ENCODE measurements at regions not wholly inside any gene's neighbourhood (a gene's known extent, or its start where the extent isn't known, plus 50 kb on each side); places are given as distances from the start of the nearest gene placed in this dataset.
"Not testable (repeated sequence)": the region's sequence is repeated elsewhere in the genome, so short reads cannot be mapped to it uniquely, and the experiment has no call there.

DNA sequence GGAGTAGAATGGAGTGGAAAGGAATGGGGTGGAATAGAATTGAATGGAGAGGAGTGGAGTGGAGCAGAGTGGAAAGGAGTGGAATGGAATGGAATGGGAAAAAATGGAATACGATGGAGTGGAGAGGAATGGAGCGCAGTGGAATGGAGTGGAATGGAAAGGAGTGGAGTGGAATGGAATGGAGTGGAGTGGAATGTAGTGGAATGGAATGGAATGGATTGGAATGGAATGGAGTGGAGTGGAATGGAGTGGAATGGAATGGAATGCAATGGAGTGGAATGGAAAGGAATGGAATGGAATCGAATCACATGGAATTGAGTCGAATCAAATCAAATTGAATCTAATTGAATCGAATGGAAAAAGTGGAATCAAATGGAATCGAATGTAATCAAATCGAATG, 1016.1 kb downstream of the CDY1 start:
- no peaks in the 10 kb centered on the region for H3K4me1 ChIP-seq
- no peaks in the 10 kb centered on the region for H3K27me3 ChIP-seq (ENCODE audit: low read depth)
- H3K27ac ChIP-seq: no peak overlapping the region
- no peaks in the 10 kb centered on the region for H3K36me3 ChIP-seq
- DNase-seq: no peak
- H3K4me3 ChIP-seq: no peak overlapping the region
- ATAC-seq: peak in 1 of 2 donors; percentile 66
- H3K9me3 ChIP-seq: no peaks in the 10 kb centered on the region
- intact Hi-C loops (cut with DNase I): no loop called here
- TF ChIP-seq, protein P1, sequence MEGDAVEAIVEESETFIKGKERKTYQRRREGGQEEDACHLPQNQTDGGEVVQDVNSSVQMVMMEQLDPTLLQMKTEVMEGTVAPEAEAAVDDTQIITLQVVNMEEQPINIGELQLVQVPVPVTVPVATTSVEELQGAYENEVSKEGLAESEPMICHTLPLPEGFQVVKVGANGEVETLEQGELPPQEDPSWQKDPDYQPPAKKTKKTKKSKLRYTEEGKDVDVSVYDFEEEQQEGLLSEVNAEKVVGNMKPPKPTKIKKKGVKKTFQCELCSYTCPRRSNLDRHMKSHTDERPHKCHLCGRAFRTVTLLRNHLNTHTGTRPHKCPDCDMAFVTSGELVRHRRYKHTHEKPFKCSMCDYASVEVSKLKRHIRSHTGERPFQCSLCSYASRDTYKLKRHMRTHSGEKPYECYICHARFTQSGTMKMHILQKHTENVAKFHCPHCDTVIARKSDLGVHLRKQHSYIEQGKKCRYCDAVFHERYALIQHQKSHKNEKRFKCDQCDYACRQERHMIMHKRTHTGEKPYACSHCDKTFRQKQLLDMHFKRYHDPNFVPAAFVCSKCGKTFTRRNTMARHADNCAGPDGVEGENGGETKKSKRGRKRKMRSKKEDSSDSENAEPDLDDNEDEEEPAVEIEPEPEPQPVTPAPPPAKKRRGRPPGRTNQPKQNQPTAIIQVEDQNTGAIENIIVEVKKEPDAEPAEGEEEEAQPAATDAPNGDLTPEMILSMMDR (IDR thresholded peaks at IDR 0.05): no peak

- H3K36me3 ChIP-seq; DNase-seq; ATAC-seq; H3K27me3 ChIP-seq (ENCODE audit: low read depth); H3K4me3 ChIP-seq; intact Hi-C loops (cut with DNase I); H3K27ac ChIP-seq; H3K4me1 ChIP-seq: not testable (repeated sequence)
- H3K9me3 ChIP-seq: peaks cover 18% of the 10 kb centered on the region
Measured at GRCh38 chrY:26645856-26646255, 1023.9 kb downstream of the CDY1 start.

DNA sequence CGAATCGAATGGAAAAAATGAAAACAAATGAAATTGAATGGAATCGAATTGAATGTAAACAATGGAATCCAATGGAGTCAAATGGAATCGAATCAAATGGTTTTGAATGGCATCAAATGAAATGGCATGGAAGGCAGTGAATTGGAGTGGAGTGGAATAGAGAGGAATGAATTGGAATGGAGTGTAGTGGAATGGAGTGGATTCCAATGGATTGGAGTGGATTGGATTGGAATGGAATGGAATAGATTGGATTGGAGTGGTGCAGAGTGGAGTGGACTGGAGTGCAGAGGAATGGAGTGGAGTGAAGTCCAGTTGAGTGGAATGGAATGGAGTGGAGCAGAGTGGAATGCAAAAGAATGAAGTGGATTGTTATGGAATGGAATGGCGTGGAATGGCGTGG, 1026.3 kb downstream of the CDY1 start:
- DNase-seq: not testable (repeated sequence)

DNA sequence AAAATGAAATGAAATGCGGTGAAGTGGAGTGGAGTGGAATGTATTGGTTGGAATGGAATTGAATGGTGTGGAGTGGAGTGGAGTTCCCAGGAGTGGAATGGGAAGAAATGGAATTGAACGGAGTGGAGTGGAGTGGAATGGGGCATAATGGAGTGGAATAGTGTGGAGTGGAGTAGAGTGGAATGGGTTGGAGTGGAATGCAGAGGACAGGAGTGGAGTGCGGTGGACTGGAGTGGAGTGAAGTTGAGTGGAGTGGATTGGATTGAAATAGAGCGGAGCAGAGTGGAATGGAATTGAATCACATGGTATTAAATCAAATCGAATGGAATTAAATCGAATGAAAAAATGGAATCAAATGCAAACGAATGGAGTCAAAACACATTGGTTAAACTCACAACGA, 1042.3 kb downstream of the CDY1 start:
- DNase-seq; H3K36me3 ChIP-seq; H3K4me3 ChIP-seq; H3K9me3 ChIP-seq; intact Hi-C loops (cut with DNase I); H3K27ac ChIP-seq; H3K27me3 ChIP-seq (ENCODE audit: low read depth); H3K4me1 ChIP-seq: not testable (repeated sequence)
- peak in 1 of 2 donors; percentile 63 for ATAC-seq

More for the DNA sequence above, 1026.3 kb downstream of the CDY1 start:
- H3K27me3 ChIP-seq (ENCODE audit: low read depth); intact Hi-C loops (cut with DNase I); H3K36me3 ChIP-seq; H3K4me1 ChIP-seq; H3K4me3 ChIP-seq; ATAC-seq; H3K27ac ChIP-seq: not testable (repeated sequence)
- peaks cover 18% of the 10 kb centered on the region for H3K9me3 ChIP-seq

GRCh38 chrY:26666691-26667090, 1044.8 kb downstream of the CDY1 start:
- intact Hi-C loops (cut with DNase I); H3K4me1 ChIP-seq; H3K36me3 ChIP-seq; H3K27ac ChIP-seq; H3K4me3 ChIP-seq; DNase-seq; H3K27me3 ChIP-seq (ENCODE audit: low read depth): not testable (repeated sequence)
- peak in 1 of 2 donors; percentile 53 for ATAC-seq
- H3K9me3 ChIP-seq: peaks cover 25% of the 10 kb centered on the region

DNA sequence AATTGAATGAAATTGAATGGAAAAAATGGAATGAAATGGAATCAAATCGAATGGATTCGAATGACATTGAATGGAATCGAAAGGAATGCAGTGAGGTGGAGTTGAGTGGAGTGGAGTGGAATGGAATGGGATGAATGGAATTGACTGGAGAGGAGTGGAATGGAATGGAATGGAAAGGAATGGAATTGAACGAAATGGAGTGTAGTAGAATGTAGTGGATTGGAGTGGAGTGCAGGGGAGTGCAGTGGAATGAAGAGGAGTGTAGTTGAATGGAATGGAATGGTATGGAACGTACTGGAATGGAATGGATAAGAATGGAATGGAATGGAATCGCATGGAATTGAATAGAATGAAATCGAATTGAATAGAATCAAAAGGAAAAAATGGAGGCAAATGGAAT, 1047.3 kb downstream of the CDY1 start:
- H3K4me1 ChIP-seq; H3K36me3 ChIP-seq; H3K27ac ChIP-seq; H3K27me3 ChIP-seq (ENCODE audit: low read depth); intact Hi-C loops (cut with DNase I); DNase-seq; ATAC-seq; H3K4me3 ChIP-seq: not testable (repeated sequence)
- H3K9me3 ChIP-seq: peaks cover 23% of the 10 kb centered on the region

DNA sequence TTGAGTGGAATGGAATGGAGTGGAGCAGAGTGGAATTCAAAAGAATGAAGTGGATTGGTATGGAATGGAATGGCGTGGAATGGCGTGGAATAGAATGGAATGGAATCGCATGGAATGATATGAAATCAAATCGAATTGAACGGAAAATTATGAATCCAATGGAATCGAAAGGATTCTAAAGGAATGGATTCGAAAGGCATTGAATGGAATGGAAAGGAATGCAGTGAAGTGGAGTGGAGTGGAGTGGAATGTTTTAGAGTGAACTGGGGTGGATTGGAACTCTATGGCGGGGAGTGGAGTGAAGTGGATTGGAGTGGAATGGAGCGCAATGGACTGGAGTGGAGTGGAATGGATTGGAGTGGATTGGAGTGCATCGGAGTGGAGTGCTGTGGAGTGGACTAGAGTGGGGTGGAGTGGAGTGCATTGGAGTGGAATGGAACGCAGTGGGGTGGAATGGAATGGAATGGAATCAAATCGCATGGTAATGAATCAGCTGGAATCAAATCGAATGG, 1048.5 kb downstream of the CDY1 start:
- peak; percentile 41 for DNase-seq
- not testable (repeated sequence) for H3K36me3 ChIP-seq
- ATAC-seq: peak in 1 of 2 donors; percentile 87

DNA sequence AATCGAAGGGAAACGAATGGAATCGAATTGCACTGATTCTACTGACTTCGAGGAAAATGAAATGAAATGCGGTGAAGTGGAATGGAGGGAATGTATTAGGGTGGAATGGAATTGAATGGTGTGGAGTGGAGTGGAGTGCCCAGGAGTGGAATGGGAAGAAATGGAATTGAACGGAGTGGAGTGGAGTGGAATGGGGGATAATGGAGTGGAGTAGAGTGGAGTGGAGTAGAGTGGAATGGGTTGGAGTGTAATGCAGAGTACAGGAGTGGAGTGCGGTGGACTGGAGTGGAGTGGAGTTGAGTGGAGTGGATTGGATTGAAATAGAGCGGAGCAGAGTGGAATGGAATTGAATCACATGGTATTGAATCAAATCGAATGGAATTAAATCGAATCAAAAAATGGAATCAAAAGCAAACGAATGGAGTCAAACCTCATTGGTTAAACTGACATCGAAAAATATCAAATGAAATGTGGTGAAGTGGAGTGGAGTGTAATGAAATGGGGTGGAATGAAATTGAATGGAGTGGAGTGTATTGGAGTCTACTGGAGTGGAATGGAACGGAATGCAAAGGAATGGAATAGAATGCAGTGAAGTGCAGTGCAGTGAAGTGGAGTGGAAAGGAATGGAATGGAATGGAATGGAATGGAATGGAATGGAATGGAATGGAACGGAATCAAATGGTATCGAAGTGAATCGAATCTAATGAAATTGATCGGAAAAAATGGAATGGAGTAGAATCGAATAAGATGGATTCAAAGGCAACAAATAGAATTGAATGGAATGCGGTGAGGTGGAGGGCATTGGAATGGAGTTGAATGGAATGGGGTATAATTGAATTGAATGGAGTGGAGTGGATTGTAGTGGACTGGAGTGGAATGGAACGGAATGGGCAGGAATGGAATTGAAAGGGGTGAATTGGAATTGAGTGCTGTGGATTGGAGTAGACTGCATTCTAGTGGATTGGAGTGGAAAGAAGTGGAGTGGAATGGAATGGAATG, 1049.3 kb downstream of the CDY1 start:
- DNase-seq: peak; percentile 57

More for the DNA sequence above, 1048.5 kb downstream of the CDY1 start:
- H3K4me3 ChIP-seq; H3K27me3 ChIP-seq (ENCODE audit: low read depth); intact Hi-C loops (cut with DNase I); H3K4me1 ChIP-seq; H3K27ac ChIP-seq: not testable (repeated sequence)
- H3K9me3 ChIP-seq: peaks cover 23% of the 10 kb centered on the region

More for the DNA sequence above, 1049.3 kb downstream of the CDY1 start:
- H3K36me3 ChIP-seq; H3K4me1 ChIP-seq; intact Hi-C loops (cut with DNase I); H3K4me3 ChIP-seq; H3K27me3 ChIP-seq (ENCODE audit: low read depth); H3K27ac ChIP-seq: not testable (repeated sequence)
- H3K9me3 ChIP-seq: peaks cover 23% of the 10 kb centered on the region
- ATAC-seq: peak in 1 of 2 donors; percentile 95

Measured in lower lobe of right lung (tissue), 2 donors.